HPDE6-E6E7 (cell line): ENCODE measurements at regions not wholly inside any gene's neighbourhood (a gene's known extent, or its start where the extent isn't known, plus 50 kb on each side); places are given as distances from the start of the nearest gene placed in this dataset.
"Not testable (repeated sequence)": the region's sequence is repeated elsewhere in the genome, so short reads cannot be mapped to it uniquely, and the experiment has no call there.

Source experiments
- DNase-seq: peaks from one replicate; pipeline ENCODE4 v3.0.0; 2011; ENCODE audit warnings: missing footprints; ENCODE audit errors: extremely low spot score

- DNase-seq: no peak
These were observed 147.6 kb upstream of the BARHL2 start for GRCh38 chr1:90864681-90865080.

- no peak for DNase-seq
These were observed 145.7 kb upstream of the BARHL2 start for GRCh38 chr1:90862782-90863181.

GRCh38 chr1:90861421-90861820, 144.3 kb upstream of the BARHL2 start:
- DNase-seq: not testable (repeated sequence)

GRCh38 chr1:90856463-90857007, 139.4 kb upstream of the BARHL2 start:
- DNase-seq: no peak

- no peak for DNase-seq
These were observed 137.4 kb upstream of the BARHL2 start for GRCh38 chr1:90854397-90854924.

GRCh38 chr1:90851711-90852050, 134.6 kb upstream of the BARHL2 start:
- DNase-seq: no peak

GRCh38 chr1:90850898-90851710, 134.0 kb upstream of the BARHL2 start:
- peak; percentile 70 for DNase-seq

- DNase-seq: no peak
These were observed 133.2 kb upstream of the BARHL2 start for GRCh38 chr1:90850181-90850897.

GRCh38 chr1:90841473-90841872, 124.4 kb upstream of the BARHL2 start:
- DNase-seq: no peak

- DNase-seq: no peak
These were observed 123.2 kb upstream of the BARHL2 start for GRCh38 chr1:90840352-90840751.

- no peak for DNase-seq
These were observed 122.2 kb upstream of the BARHL2 start for GRCh38 chr1:90839323-90839722.

- DNase-seq: no peak
These were observed 121.6 kb upstream of the BARHL2 start for GRCh38 chr1:90838720-90839119.

- no peak for DNase-seq
These were observed 120.3 kb upstream of the BARHL2 start for GRCh38 chr1:90837420-90837819.

GRCh38 chr1:90836345-90836679, 119.2 kb upstream of the BARHL2 start:
- no peak for DNase-seq

- DNase-seq: no peak
These were observed 118.7 kb upstream of the BARHL2 start for GRCh38 chr1:90835661-90836344.

GRCh38 chr1:90834886-90835660, 118.0 kb upstream of the BARHL2 start:
- no peak for DNase-seq

GRCh38 chr1:90834354-90834885, 117.3 kb upstream of the BARHL2 start:
- DNase-seq: no peak

- no peak for DNase-seq
These were observed 116.5 kb upstream of the BARHL2 start for GRCh38 chr1:90833466-90834110.

- DNase-seq: no peak
These were observed 114.8 kb upstream of the BARHL2 start for GRCh38 chr1:90831910-90832309.

GRCh38 chr1:90826834-90827233, 109.7 kb upstream of the BARHL2 start:
- no peak for DNase-seq

- DNase-seq: no peak
These were observed 108.9 kb upstream of the BARHL2 start for GRCh38 chr1:90826024-90826423.
